ENCODE measurements at regions not wholly inside any gene's neighbourhood (a gene's known extent, or its start where the extent isn't known, plus 50 kb on each side); places are given as distances from the start of the nearest gene placed in this dataset.

DNA sequence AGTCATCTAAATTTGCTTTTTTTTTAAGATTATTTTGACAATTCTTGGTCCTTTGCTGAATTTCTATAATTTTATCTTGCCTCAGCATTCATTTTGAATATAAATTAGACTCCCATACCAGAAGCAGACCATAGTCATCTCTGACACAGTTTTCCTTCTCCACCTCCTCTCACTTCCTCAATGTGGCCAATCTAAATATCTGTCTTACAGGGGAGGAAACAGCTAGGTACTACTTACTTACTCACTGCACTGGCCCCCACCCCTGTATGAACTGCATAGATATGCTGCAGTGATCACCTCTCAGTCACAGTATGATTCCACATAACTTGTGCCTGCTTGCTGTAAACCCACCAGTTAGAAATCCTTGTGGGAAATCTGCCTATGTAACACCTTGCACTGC lies 665.6 kb downstream of the FGF9 start (continued):
- no peak for TF ChIP-seq CEBPB (IDR thresholded peaks at IDR 0.05; ENCODE audit: low read depth, low read length)

GRCh38 chr13:22357132-22357531 lies 686.3 kb downstream of the FGF9 start:
- H3K27me3 ChIP-seq (replicated peaks in 1 of 4; ENCODE audit: control insufficient read depth in 3 of 4, extremely low read depth in 1 of 4, insufficient read depth in 3 of 4, low read length in 3 of 4), result no peaks in the 10 kb centered on the region
- no peak overlapping the region for H3K4me3 ChIP-seq (ENCODE audit: extremely low read depth in 1 of 4, insufficient read depth in 2 of 4, low read depth in 3 of 4, low read length in 4 of 4)
- H2BK12ac ChIP-seq (ENCODE audit: low read depth, low read length), result no peak overlapping the region
- H3K23me2 ChIP-seq (ENCODE audit: low read depth, low read length), result no peaks in the 10 kb centered on the region
- H2BK5ac ChIP-seq (ENCODE audit: low read depth, low read length), result no peak overlapping the region
- H2AK5ac ChIP-seq (ENCODE audit: low read depth, low read length), result no peak overlapping the region
- H2BK120ac ChIP-seq (replicated peaks; ENCODE audit: low read depth, low read length), result no peak overlapping the region
- H3K23ac ChIP-seq (ENCODE audit: insufficient read length), result no peak overlapping the region
- no peak overlapping the region for H3K14ac ChIP-seq (ENCODE audit: insufficient read length)
- no peak overlapping the region for H3K4ac ChIP-seq (replicated peaks; ENCODE audit: insufficient read length, low read depth, low read length)
- H4K8ac ChIP-seq (ENCODE audit: extremely low read depth, insufficient read depth, low read length), result no peak overlapping the region
- H4K91ac ChIP-seq (replicated peaks; ENCODE audit: insufficient read length, low read length), result no peak overlapping the region
- H4K20me1 ChIP-seq (replicated peaks in 1 of 2; ENCODE audit: control insufficient read depth in 1 of 2, insufficient read depth in 2 of 2, low read length in 2 of 2), result no peaks in the 10 kb centered on the region
- no peaks in the 10 kb centered on the region for H3K79me2 ChIP-seq (ENCODE audit: control insufficient read depth in 1 of 2, insufficient read depth in 2 of 2, low read length in 2 of 2)
- no peak overlapping the region for H3K56ac ChIP-seq (replicated peaks; ENCODE audit: insufficient read length, low read depth, low read length)
- H3K4me1 ChIP-seq (replicated peaks in 1 of 4; ENCODE audit: control insufficient read depth in 3 of 4, insufficient read depth in 4 of 4, low read length in 3 of 4), result no peaks in the 10 kb centered on the region
- H3K9me3 ChIP-seq (ENCODE audit: insufficient read depth in 2 of 2, low read depth in 1 of 2, low read length in 1 of 2), result 0 out of 4 replicates have a peak, but pooled peaks cover 0 to 2% of the 10 kb centered on the region in 2 experiments
- no peak overlapping the region for H2BK15ac ChIP-seq (ENCODE audit: low read length)
- POLR2A ChIA-PET (ENCODE audit: partially characterized antibody), result no interaction called here
- no peak overlapping the region for H4K5ac ChIP-seq (ENCODE audit: insufficient read length, low read depth, low read length)
- FAIRE-seq, result no peak
- no peak overlapping the region for H3K4me2 ChIP-seq (ENCODE audit: insufficient read depth in 1 of 2, low read depth in 2 of 2, low read length in 2 of 2)
- H2AFZ ChIP-seq (ENCODE audit: low read length), result no peak overlapping the region
- H3K27ac ChIP-seq (ENCODE audit: low read depth, low read length), result no peak overlapping the region
- no peak for DNase-seq (ENCODE audit: low read depth in 1 of 2, low spot score in 2 of 2)
- H3K79me1 ChIP-seq (ENCODE audit: low read depth, low read length), result no peaks in the 10 kb centered on the region
- H2BK20ac ChIP-seq (ENCODE audit: low read length), result no peak overlapping the region
- no peak overlapping the region for H3K9ac ChIP-seq (replicated peaks in 1 of 4; ENCODE audit: extremely low read depth in 1 of 4, low read depth in 3 of 4, low read length in 3 of 4)
- CTCF ChIA-PET (ENCODE audit: partially characterized antibody), result no interaction called here
- no peaks in the 10 kb centered on the region for H3K36me3 ChIP-seq (ENCODE audit: control insufficient read depth in 2 of 4, insufficient read depth in 4 of 4, low read length in 3 of 4)
- 92% methylated on average over 3 of the region's 3 CpGs; no CpG with 5 or more reads in 1 of the 2 experiments for WGBS, 2 experiments (ENCODE audit: extremely low coverage in 1 of 2, insufficient coverage in 1 of 2, insufficient read length in 1 of 2, insufficient replicate concordance in 2 of 2, low coverage in 1 of 2, low lambda C conversion rate in 2 of 2, missing lambda C conversion rate in 1 of 2)
- H3K18ac ChIP-seq (ENCODE audit: extremely low read depth, low read length), result no peak overlapping the region
- TF ChIP-seq CTCF (IDR thresholded peaks at IDR 0.05; ENCODE audit: control extremely low read depth in 1 of 3, insufficient read depth in 1 of 3, low read depth in 1 of 3, low read length in 3 of 3), result no peak
- TF ChIP-seq, protein P1, sequence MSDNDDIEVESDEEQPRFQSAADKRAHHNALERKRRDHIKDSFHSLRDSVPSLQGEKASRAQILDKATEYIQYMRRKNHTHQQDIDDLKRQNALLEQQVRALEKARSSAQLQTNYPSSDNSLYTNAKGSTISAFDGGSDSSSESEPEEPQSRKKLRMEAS (IDR thresholded peaks at IDR 0.05), result no peak
- TF ChIP-seq GABPA (IDR thresholded peaks at IDR 0.05; ENCODE audit: borderline replicate concordance, insufficient read depth, low read length), result no peak
- TF ChIP-seq CHD1 (IDR thresholded peaks at IDR 0.05; ENCODE audit: low read depth, low read length), result no peak
- no peak for TF ChIP-seq MAFK (IDR thresholded peaks at IDR 0.05; ENCODE audit: low read depth, low read length)
- TF ChIP-seq GTF2F1 (IDR thresholded peaks at IDR 0.05; ENCODE audit: borderline replicate concordance, low read depth, low read length), result no peak
- TF ChIP-seq USF2 (IDR thresholded peaks at IDR 0.05; ENCODE audit: low read length), result no peak
- TF ChIP-seq SP2 (IDR thresholded peaks at IDR 0.05; ENCODE audit: low read length), result no peak
- no peak for TF ChIP-seq RXRA (IDR thresholded peaks at IDR 0.05; ENCODE audit: insufficient read depth, low read depth, low read length)
